Gastroesophageal sphincter (tissue), 4 donors: ENCODE measurements at regions not wholly inside any gene's neighbourhood (a gene's known extent, or its start where the extent isn't known, plus 50 kb on each side); places are given as distances from the start of the nearest gene placed in this dataset.

ENCODE experiments used
- ATAC-seq: fragments of 150-250 bp; one replicate; pipeline ENCODE4 v1.9.1; 2016; ENCODE audit warnings: mild to moderate bottlenecking, moderate library complexity
- H3K27ac ChIP-seq, 4 donors: fragments of 200-600 bp; sonication (generic) in 3 of 4; 1 replicate in 3 of 4; 2 replicates in 1 of 4; pipeline ENCODE4 v1.5.1; 2016 to 2019
- H3K27me3 ChIP-seq: fragments of 200-600 bp; sonication (generic); one replicate; pipeline ENCODE4 v1.5.1; 2019
- H3K36me3 ChIP-seq, 2 donors: fragments of 200-600 bp; sonication (generic); one replicate each; pipeline ENCODE4 v1.5.1; 2019; ENCODE audit warnings: control low read depth in 1 of 2
- H3K4me1 ChIP-seq, 3 donors: fragments of 200-600 bp; sonication (generic); 1 replicate in 2 of 3; 2 replicates in 1 of 3; pipeline ENCODE4 v1.5.1; 2016 to 2019; ENCODE audit warnings: control low read depth in 2 of 3
- H3K4me3 ChIP-seq, 2 donors: fragments of 200-600 bp; sonication (generic); one replicate each; pipeline ENCODE4 v1.5.1; 2019; ENCODE audit warnings: mild to moderate bottlenecking in 1 of 2, moderate library complexity in 1 of 2
- H3K9me3 ChIP-seq, 3 donors: fragments of 200-600 bp; sonication (generic); one replicate each; pipeline ENCODE4 v1.5.1; 2017 to 2019; ENCODE audit warnings: control low read depth in 2 of 3
- EP300 ChIP-seq: sonication (generic); formaldehyde crosslinking; IDR thresholded peaks from one replicate; pipeline ENCODE4 v1.6.1; 2017; ENCODE audit warnings: antibody characterized with exemption, mild to moderate bottlenecking
- POLR2A ChIP-seq, 2 donors: fragments of 450-650 bp; IDR thresholded peaks; one replicate each; pipeline ENCODE4 v1.6.1; 2017; ENCODE audit warnings: antibody characterized with exemption in 2 of 2, mild to moderate bottlenecking in 2 of 2, moderate library complexity in 1 of 2
- POLR2AphosphoS5 ChIP-seq: sonication (generic); formaldehyde crosslinking; IDR thresholded peaks from one replicate; pipeline ENCODE4 v1.6.1; 2017; ENCODE audit warnings: antibody characterized with exemption
- WGBS, 2 donors: methylation state at CpG; one replicate each; pipeline ENCODE4 v1.1.5; 2018; ENCODE audit warnings: low coverage in 1 of 2; 5-methylcytosine and 5-hydroxymethylcytosine counted together
- TF ChIP-seq, protein P1 (sequence below), 4 experiments: fragments of 200-600 bp in 2 of 4; fragments of 450-650 bp in 2 of 4; sonication (generic) in 1 of 4; IDR thresholded peaks; one replicate each; pipeline ENCODE4 v1.5.1; 2017 to 2019; ENCODE audit warnings: antibody characterized with exemption in 4 of 4, mild to moderate bottlenecking in 2 of 4, moderate library complexity in 2 of 4

- no peaks in the 10 kb centered on the region for H3K9me3 ChIP-seq
- H3K4me1 ChIP-seq: no peaks in the 10 kb centered on the region
- H3K4me3 ChIP-seq: no peak overlapping the region
- TF ChIP-seq EP300: no peak
- TF ChIP-seq, protein P1, sequence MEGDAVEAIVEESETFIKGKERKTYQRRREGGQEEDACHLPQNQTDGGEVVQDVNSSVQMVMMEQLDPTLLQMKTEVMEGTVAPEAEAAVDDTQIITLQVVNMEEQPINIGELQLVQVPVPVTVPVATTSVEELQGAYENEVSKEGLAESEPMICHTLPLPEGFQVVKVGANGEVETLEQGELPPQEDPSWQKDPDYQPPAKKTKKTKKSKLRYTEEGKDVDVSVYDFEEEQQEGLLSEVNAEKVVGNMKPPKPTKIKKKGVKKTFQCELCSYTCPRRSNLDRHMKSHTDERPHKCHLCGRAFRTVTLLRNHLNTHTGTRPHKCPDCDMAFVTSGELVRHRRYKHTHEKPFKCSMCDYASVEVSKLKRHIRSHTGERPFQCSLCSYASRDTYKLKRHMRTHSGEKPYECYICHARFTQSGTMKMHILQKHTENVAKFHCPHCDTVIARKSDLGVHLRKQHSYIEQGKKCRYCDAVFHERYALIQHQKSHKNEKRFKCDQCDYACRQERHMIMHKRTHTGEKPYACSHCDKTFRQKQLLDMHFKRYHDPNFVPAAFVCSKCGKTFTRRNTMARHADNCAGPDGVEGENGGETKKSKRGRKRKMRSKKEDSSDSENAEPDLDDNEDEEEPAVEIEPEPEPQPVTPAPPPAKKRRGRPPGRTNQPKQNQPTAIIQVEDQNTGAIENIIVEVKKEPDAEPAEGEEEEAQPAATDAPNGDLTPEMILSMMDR (IDR thresholded peaks at IDR 0.05): no peak
- TF ChIP-seq POLR2AphosphoS5: no peak
- no peak for TF ChIP-seq POLR2A (IDR thresholded peaks at IDR 0.05)
- no peak for ATAC-seq
- no peak overlapping the region for H3K27ac ChIP-seq
- no peaks in the 10 kb centered on the region for H3K36me3 ChIP-seq
- peaks cover 6% of the 10 kb centered on the region for H3K27me3 ChIP-seq
- WGBS, 2 donors: 51 to 68% methylated on average over 6 to 9 of the region's 11 CpGs
These were observed 421.7 kb upstream of the C16orf82 start for GRCh38 chr16:26644912-26645543.

GRCh38 chr16:26645614-26646013 is 421.1 kb upstream of the C16orf82 start:
- Histone ChIP-seq H3K27ac (no peak overlapping the region), H3K4me1 (no peaks in the 10 kb centered on the region), H3K27me3 (peaks cover 6% of the 10 kb centered on the region), H3K9me3 (no peaks in the 10 kb centered on the region), H3K36me3 (no peaks in the 10 kb centered on the region), H3K4me3 (no peak overlapping the region)
- WGBS, 2 donors: 17 to 46% methylated on average over 1 to 2 of the region's 9 CpGs
- no peak for ATAC-seq
- TF ChIP-seq POLR2AphosphoS5 (no peak), POLR2A (IDR thresholded peaks at IDR 0.05) (no peak), EP300 (no peak)
- TF ChIP-seq, protein P1 (IDR thresholded peaks at IDR 0.05): peak in 1 of 4 experiments; percentile 28

DNA sequence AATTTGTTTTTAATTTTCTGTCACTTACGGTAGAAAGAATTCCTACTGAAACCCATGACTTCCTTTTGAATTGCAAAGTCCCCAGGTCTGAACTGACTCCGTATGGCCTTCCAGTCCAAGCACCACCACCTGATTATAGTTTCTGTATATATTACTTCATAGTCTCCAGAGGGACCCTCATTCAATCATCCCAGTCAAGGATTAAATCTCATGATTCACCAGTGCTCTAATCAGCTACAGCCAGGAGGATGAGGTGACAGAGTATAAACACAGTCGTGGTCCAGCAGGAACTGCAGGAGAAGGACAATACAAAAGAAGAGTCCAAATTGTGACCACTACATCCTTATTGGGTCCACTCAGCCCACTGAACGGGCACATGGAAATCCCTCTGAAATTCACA is 418.9 kb upstream of the C16orf82 start:
- 52 to 63% methylated on average over 3 to 4 of the region's 4 CpGs for WGBS, 2 donors
- Histone ChIP-seq H3K4me3 (no peak overlapping the region), H3K27me3 (peaks cover 6% of the 10 kb centered on the region), H3K9me3 (no peaks in the 10 kb centered on the region), H3K36me3 (no peaks in the 10 kb centered on the region), H3K27ac (no peak overlapping the region), H3K4me1 (no peaks in the 10 kb centered on the region)
- TF ChIP-seq POLR2AphosphoS5 (no peak), EP300 (no peak), POLR2A (IDR thresholded peaks at IDR 0.05) (no peak)
- TF ChIP-seq, protein P1 (IDR thresholded peaks at IDR 0.05): no peak
- ATAC-seq: no peak

DNA sequence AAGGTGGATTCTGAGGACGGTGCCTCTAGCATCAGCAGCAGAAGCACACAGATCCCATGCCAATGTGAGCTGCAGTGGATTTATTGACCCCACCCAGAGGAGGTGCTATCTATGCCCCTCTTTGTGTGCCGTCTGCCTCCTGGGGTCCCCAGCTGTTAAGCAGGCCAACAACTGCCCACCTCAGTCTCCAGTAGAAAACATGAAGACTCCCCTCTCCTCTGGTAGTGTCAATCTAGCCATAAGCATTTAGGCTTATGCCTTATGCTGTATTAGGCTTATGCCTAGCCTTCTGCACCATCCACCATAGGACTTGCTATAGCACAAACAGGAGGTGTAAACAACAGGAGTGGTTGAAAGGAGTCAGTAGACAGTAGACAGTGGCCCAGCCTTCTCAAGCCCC is 417.9 kb upstream of the C16orf82 start:
- Histone ChIP-seq H3K36me3 (no peaks in the 10 kb centered on the region), H3K4me3 (no peak overlapping the region), H3K4me1 (no peaks in the 10 kb centered on the region), H3K27ac (no peak overlapping the region), H3K9me3 (no peaks in the 10 kb centered on the region), H3K27me3 (peaks cover 3% of the 10 kb centered on the region)
- TF ChIP-seq POLR2A (IDR thresholded peaks at IDR 0.05): no peak
- TF ChIP-seq, protein P1 (IDR thresholded peaks at IDR 0.05): no peak
- TF ChIP-seq POLR2AphosphoS5: no peak
- no peak for TF ChIP-seq EP300
- 0% methylated on average over 1 of the region's 2 CpGs; no CpG with 5 or more reads in 1 of the 2 donors for WGBS, 2 donors
- ATAC-seq: no peak

- no peaks in the 10 kb centered on the region for H3K4me1 ChIP-seq
- H3K27ac ChIP-seq: no peak overlapping the region
- no peak for TF ChIP-seq POLR2A (IDR thresholded peaks at IDR 0.05)
- TF ChIP-seq EP300: no peak
- TF ChIP-seq, protein P1 (IDR thresholded peaks at IDR 0.05): no peak
- no peak for TF ChIP-seq POLR2AphosphoS5
- H3K9me3 ChIP-seq: no peaks in the 10 kb centered on the region
- ATAC-seq: no peak
- no peaks in the 10 kb centered on the region for H3K36me3 ChIP-seq
- peaks cover 3% of the 10 kb centered on the region for H3K27me3 ChIP-seq
- H3K4me3 ChIP-seq: no peak overlapping the region
- WGBS, 2 donors: 68 to 74% methylated on average over 3 to 4 of the region's 5 CpGs
These were observed 417.2 kb upstream of the C16orf82 start for GRCh38 chr16:26649381-26650045.
